Gastrocnemius medialis (tissue), 4 donors: ENCODE measurements at regions not wholly inside any gene's neighbourhood (a gene's known extent, or its start where the extent isn't known, plus 50 kb on each side); places are given as distances from the start of the nearest gene placed in this dataset.

Experiments used
- ATAC-seq, 2 donors: fragments of 150-250 bp; one replicate each; pipeline ENCODE4 v1.9.1; 2016
- DNase-seq, 2 donors: peaks; one replicate each; pipeline ENCODE4 v3.0.0-alpha.2; 2019
- H3K27ac ChIP-seq, 4 donors: fragments of 200-600 bp; sonication (generic); 1 replicate in 1 of 4; 2 replicates in 3 of 4; pipeline ENCODE4 v1.5.1; 2016 to 2018; ENCODE audit warnings: mild to moderate bottlenecking in 2 of 4, moderate library complexity in 1 of 4
- H3K27me3 ChIP-seq, 3 donors: fragments of 200-600 bp; sonication (generic) in 2 of 3; 1 replicate in 1 of 3; 2 replicates in 2 of 3; pipeline versions ENCODE4 v1.5.1 to v1.6.0; 2016 to 2019; ENCODE audit warnings: mild to moderate bottlenecking in 1 of 3, moderate library complexity in 1 of 3
- H3K36me3 ChIP-seq, 2 donors: fragments of 200-600 bp; sonication (generic) in 1 of 2; one replicate each; pipeline ENCODE4 v1.5.1; 2017 to 2018
- H3K4me1 ChIP-seq, 2 donors: fragments of 200-600 bp; sonication (generic) in 1 of 2; one replicate each; pipeline ENCODE4 v1.5.1; 2016 to 2017; ENCODE audit warnings: mild to moderate bottlenecking in 2 of 2
- H3K4me3 ChIP-seq, 4 donors: fragments of 200-600 bp; sonication (generic) in 3 of 4; 1 replicate in 1 of 4; 2 replicates in 3 of 4; pipeline ENCODE4 v1.5.1; 2016 to 2019; ENCODE audit warnings: mild to moderate bottlenecking in 2 of 4
- H3K9me3 ChIP-seq, 3 donors: fragments of 200-600 bp; sonication (generic) in 2 of 3; 1 replicate in 1 of 3; 2 replicates in 2 of 3; pipeline ENCODE4 v1.5.1; 2016 to 2019
- CTCF ChIP-seq, 5 experiments: fragments of 450-650 bp in 3 of 5; fragments of 200-600 bp in 2 of 5; sonication (generic) in 2 of 5; IDR thresholded peaks in 4 of 5; conservative IDR thresholded peaks in 1 of 5; 1 replicate in 4 of 5; 2 replicates in 1 of 5; pipeline ENCODE4 v1.5.1; 2016 to 2019; ENCODE audit warnings: antibody characterized with exemption in 5 of 5, mild to moderate bottlenecking in 3 of 5, moderate library complexity in 3 of 5
- POLR2A ChIP-seq, 2 donors: fragments of 450-650 bp; IDR thresholded peaks; one replicate each; pipeline ENCODE4 v1.6.1; 2017; ENCODE audit warnings: antibody characterized with exemption in 2 of 2, mild to moderate bottlenecking in 2 of 2, moderate library complexity in 2 of 2
- in situ Hi-C, 4 donors: fragments of 200-750 bp; cut with MboI; loops; one replicate each; pipeline versions ENCODE4 v1.15.0 to v1.8.0; 2017; ENCODE audit warnings: low sequenced_read_pairs in 4 of 4
- intact Hi-C: fragments of 100-400 bp; cut with DNase I; formaldehyde crosslinking; loops from one replicate; pipeline ENCODE4 v1.15.1; 2023; ENCODE audit warnings: low total_unique reads

GRCh38 chr12:63319386-63319785 lies 168.4 kb upstream of the AVPR1A start:
- Histone ChIP-seq H3K4me1 (no peaks in the 10 kb centered on the region), H3K27ac (no peak overlapping the region), H3K36me3 (no peaks in the 10 kb centered on the region), H3K4me3 (no peak overlapping the region), H3K27me3 (no peaks in the 10 kb centered on the region), H3K9me3 (no peaks in the 10 kb centered on the region)
- intact Hi-C loops: no loop called here
- DNase-seq (no peak), ATAC-seq (no peak)
- in situ Hi-C loops: no loop called here
- TF ChIP-seq CTCF (IDR thresholded peaks at IDR 0.05 in 4 of 5, conservative IDR thresholded peaks at IDR 0.05 in 1 of 5): no peak
- no peak for TF ChIP-seq POLR2A (IDR thresholded peaks at IDR 0.05)

GRCh38 chr12:63318933-63319332 lies 167.9 kb upstream of the AVPR1A start:
- Histone ChIP-seq H3K27ac (no peak overlapping the region), H3K9me3 (no peaks in the 10 kb centered on the region), H3K4me3 (no peak overlapping the region), H3K27me3 (no peaks in the 10 kb centered on the region), H3K36me3 (no peaks in the 10 kb centered on the region), H3K4me1 (no peaks in the 10 kb centered on the region)
- TF ChIP-seq POLR2A (IDR thresholded peaks at IDR 0.05) (no peak), CTCF (IDR thresholded peaks at IDR 0.05 in 4 of 5, conservative IDR thresholded peaks at IDR 0.05 in 1 of 5) (no peak)
- in situ Hi-C loops (no loop called here), intact Hi-C loops (no loop called here)
- ATAC-seq (no peak), DNase-seq (no peak)

GRCh38 chr12:63318313-63318712 lies 167.3 kb upstream of the AVPR1A start:
- in situ Hi-C loops (no loop called here), intact Hi-C loops (no loop called here)
- DNase-seq (no peak), ATAC-seq (no peak)
- Histone ChIP-seq H3K27me3 (no peaks in the 10 kb centered on the region), H3K4me1 (no peaks in the 10 kb centered on the region), H3K27ac (no peak overlapping the region), H3K9me3 (no peaks in the 10 kb centered on the region), H3K4me3 (no peak overlapping the region), H3K36me3 (no peaks in the 10 kb centered on the region)
- TF ChIP-seq POLR2A (IDR thresholded peaks at IDR 0.05): no peak
- no peak for TF ChIP-seq CTCF (IDR thresholded peaks at IDR 0.05 in 4 of 5, conservative IDR thresholded peaks at IDR 0.05 in 1 of 5)

- Histone ChIP-seq H3K4me1 (no peaks in the 10 kb centered on the region), H3K36me3 (no peaks in the 10 kb centered on the region), H3K27me3 (no peaks in the 10 kb centered on the region), H3K9me3 (no peaks in the 10 kb centered on the region), H3K27ac (no peak overlapping the region), H3K4me3 (no peak overlapping the region)
- in situ Hi-C loops: no loop called here
- intact Hi-C loops: no loop called here
- TF ChIP-seq POLR2A (IDR thresholded peaks at IDR 0.05) (no peak), CTCF (IDR thresholded peaks at IDR 0.05 in 4 of 5, conservative IDR thresholded peaks at IDR 0.05 in 1 of 5) (no peak)
- no peak for DNase-seq
- ATAC-seq: no peak
These were observed 166.9 kb upstream of the AVPR1A start for GRCh38 chr12:63317880-63318279.

- Histone ChIP-seq H3K27ac (no peak overlapping the region), H3K9me3 (no peaks in the 10 kb centered on the region), H3K27me3 (no peaks in the 10 kb centered on the region), H3K36me3 (no peaks in the 10 kb centered on the region), H3K4me1 (no peaks in the 10 kb centered on the region), H3K4me3 (no peak overlapping the region)
- intact Hi-C loops (no loop called here), in situ Hi-C loops (no loop called here)
- no peak for TF ChIP-seq CTCF (IDR thresholded peaks at IDR 0.05 in 4 of 5, conservative IDR thresholded peaks at IDR 0.05 in 1 of 5)
- no peak for TF ChIP-seq POLR2A (IDR thresholded peaks at IDR 0.05)
- ATAC-seq: no peak
- no peak for DNase-seq
These were observed 166.4 kb upstream of the AVPR1A start for GRCh38 chr12:63317286-63317846.
